Neural progenitor cell (in vitro differentiated cells): ENCODE measurements at regions not wholly inside any gene's neighbourhood (a gene's known extent, or its start where the extent isn't known, plus 50 kb on each side); places are given as distances from the start of the nearest gene placed in this dataset.
"Not testable (repeated sequence)": the region's sequence is repeated elsewhere in the genome, so short reads cannot be mapped to it uniquely, and the experiment has no call there.

ENCODE experiments used
- EZH2 ChIP-seq: fragments of 200-600 bp; sonication (generic); IDR thresholded peaks from 2 replicates; pipeline ENCODE4 v1.6.1; 2017; ENCODE audit warnings: antibody characterized with exemption, mild to moderate bottlenecking, moderate library complexity
- EZH2phosphoT487 ChIP-seq: fragments of 200-600 bp; sonication (generic); IDR thresholded peaks from 2 replicates; pipeline ENCODE4 v1.6.1; 2017; ENCODE audit warnings: antibody characterized with exemption
- TF ChIP-seq, protein P1 (sequence below): fragments of 200-600 bp; sonication (generic); IDR thresholded peaks from 2 replicates; pipeline ENCODE4 v1.5.1; 2017; ENCODE audit warnings: antibody characterized with exemption, mild to moderate bottlenecking

DNA sequence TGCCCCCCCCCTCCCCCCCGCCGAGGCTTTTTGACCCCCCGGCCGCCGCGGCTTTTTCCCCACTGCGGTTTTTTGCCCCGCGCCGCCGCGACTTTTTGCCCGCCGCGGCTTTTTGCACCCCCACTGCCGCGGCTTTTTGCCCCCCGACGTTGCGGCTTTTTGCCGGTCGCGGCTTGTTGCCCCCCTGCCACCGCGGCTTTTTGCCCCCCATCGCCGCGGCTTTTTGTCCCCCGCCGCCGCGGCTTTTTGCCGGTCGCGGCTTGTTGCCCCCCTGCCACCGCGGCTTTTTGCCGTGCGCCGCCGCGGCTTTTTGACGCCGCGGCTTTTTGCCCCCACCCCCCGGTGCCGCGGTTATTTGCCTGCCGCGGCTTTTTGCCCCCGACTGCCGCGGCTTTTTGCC is 395.4 kb downstream of the ZNF33B start:
- TF ChIP-seq, protein P1, sequence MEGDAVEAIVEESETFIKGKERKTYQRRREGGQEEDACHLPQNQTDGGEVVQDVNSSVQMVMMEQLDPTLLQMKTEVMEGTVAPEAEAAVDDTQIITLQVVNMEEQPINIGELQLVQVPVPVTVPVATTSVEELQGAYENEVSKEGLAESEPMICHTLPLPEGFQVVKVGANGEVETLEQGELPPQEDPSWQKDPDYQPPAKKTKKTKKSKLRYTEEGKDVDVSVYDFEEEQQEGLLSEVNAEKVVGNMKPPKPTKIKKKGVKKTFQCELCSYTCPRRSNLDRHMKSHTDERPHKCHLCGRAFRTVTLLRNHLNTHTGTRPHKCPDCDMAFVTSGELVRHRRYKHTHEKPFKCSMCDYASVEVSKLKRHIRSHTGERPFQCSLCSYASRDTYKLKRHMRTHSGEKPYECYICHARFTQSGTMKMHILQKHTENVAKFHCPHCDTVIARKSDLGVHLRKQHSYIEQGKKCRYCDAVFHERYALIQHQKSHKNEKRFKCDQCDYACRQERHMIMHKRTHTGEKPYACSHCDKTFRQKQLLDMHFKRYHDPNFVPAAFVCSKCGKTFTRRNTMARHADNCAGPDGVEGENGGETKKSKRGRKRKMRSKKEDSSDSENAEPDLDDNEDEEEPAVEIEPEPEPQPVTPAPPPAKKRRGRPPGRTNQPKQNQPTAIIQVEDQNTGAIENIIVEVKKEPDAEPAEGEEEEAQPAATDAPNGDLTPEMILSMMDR: not testable (repeated sequence)
- TF ChIP-seq EZH2phosphoT487, EZH2: not testable (repeated sequence)
